HG02884 (cell line): ENCODE measurements at regions not wholly inside any gene's neighbourhood (a gene's known extent, or its start where the extent isn't known, plus 50 kb on each side); places are given as distances from the start of the nearest gene placed in this dataset.

Source experiments
- ATAC-seq: cut with Tn5 transposase; IDR thresholded peaks from one replicate; pipeline ENCODE4 v1.9.1; 2021; ENCODE audit warnings: mild to moderate bottlenecking, moderate library complexity; ENCODE audit not compliant: unreplicated experiment

DNA sequence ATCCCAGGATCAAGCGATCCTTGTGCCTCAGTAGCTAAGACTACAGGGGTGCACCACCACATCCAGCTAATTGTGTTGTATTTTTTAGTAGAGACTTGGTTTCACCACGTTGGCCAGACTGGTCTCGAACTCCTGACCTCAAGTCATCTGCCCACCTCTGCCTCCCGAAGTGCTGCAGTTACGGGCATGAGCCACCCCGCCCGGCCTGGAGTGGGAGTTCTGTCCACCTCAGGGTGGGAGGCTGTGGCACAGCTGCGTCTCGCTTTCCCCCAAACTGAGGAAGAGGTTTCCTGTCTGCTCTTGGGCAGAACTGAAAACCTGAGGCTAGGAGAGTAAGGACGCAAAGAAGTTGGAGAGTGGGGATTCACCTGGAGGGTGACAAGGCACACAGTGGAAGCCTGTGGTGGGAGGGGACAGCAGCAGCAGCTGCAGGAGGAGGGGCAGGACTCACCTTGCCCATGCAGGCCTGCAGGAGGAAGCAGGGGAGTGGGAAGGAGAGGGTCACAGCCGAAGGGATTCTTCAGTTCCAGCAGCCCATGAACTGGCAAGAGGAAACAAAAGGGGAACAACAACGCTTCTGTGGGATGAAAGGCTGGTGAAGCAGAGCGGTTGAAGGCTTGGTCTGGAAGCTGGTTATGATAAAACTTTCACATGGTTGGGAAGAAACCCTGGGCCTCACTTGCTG is 181.4 kb downstream of the GAS1 start:
- ATAC-seq, result no peak

DNA sequence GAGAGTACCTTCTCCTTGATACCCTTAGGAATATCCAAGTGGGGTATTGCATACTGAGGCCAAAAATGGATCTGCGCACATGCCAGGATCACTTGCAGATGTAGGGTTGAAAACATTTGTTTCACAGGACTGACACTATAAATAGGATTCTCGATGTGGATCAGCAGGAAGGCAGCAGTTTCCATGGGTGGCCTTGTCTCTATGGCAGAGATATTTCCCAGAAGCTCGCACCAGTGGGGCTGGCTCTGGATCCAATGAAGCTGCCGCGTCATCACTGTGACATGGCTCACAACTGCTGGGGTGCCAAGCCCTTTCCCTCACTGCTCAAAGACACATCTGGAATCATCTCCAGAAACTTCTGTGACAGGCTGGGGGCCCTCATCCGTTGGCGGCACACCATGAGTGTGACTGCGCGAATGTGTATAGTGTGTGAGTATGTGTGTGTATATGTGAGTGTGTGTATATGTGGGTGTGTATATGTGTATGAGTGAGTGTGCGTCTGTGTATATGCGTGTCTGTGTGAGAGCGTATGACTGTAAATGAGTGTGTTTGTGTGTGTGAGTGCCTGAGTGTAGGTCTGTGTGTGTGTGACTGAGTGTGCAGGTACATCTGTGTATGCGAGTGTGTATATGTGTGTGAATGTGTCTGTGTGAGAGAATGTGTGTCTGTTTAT is 182.5 kb downstream of the GAS1 start:
- ATAC-seq, result no peak

DNA sequence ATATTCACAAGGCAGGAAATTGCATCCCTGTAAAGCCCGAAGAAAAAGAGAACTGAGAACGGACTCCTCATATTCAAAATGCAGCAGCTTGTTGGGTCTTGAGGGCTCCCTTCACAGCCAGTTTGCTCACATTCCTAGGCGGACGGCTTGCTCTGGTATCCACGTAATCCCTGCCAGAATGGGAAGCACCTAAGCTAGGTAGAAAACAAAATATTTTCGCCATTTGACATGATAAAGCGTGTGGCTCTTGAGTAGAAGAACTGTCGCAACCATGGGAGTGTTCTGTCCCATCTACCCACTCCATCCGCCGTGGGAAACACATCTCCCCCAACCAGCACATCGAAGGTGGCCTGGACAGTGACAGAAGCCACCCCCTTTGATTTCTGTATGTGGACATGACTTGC is 183.1 kb downstream of the GAS1 start:
- ATAC-seq, result no peak

DNA sequence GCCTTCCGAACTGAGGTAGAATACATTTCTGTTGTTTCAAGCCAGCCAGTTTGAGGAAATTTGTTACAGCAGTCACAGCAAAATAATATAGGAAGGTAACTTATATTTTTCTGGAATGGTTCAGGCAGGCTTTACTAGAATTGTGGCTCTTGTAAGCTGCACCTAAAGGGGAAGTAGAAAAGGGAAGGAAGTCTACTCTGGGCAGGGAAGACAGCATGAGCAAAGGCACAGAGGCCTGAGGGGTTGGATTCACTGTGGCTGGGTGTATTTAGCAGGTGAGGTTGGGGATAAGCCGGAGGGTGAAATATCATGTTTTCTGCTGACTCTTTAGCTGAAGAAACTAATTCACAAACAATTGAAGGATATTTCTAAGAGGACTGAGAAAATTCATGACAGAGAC is 183.5 kb downstream of the GAS1 start:
- no peak for ATAC-seq

DNA sequence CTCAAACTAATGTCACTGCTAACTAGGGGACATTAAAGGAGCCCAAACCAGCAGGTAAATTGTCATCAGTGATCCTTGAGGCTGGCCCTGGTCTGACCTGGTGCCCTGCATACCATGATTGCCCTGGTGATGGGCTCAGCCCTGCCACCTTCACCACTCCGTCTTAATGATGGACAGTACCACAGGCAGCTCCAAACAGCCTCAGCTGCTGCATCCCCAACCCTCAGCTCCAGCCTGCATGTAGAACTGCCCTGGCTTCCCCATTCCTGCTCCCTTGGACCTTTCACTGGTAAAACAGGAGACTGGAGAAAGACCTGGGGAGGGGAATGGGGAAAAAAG is 190.0 kb downstream of the GAS1 start:
- no peak for ATAC-seq

DNA sequence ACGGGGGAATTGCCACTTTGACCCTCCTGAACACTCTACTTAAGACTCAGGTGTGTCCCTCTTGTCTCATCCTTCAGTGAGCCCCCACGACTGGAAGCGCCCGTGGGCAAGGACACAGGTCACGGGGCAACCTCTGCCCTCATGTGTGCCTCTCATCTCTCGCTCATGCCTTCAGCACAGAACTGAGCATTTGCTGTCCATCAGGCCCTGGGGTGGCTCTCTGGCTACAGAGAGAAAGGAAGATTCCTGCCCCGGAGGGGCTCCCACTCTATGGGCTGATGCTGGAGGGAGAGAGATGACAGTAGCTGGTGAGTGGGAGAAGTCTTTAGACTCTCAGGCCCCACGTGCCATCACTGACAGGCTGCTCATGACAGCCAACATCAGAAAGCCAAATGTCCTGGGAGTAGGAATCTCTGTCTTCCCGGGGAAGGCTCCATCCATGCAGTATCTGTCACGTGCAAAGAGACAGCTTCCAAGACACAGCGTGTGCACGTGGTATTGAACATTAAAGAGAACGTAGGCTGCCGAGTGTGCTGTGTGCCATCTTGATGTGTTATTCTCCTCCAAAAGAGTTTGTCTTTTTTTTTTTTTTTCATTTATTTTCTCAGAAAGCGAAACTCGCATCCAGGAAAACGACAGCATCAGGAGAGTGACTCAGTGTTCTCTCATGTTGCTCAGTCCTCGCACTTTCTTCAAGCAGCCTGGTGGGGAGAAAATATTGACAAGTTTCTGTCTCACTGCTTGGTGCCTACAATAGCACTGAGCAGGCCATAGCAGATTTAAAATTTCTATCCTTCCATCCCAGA is 190.5 kb downstream of the GAS1 start:
- no peak for ATAC-seq

DNA sequence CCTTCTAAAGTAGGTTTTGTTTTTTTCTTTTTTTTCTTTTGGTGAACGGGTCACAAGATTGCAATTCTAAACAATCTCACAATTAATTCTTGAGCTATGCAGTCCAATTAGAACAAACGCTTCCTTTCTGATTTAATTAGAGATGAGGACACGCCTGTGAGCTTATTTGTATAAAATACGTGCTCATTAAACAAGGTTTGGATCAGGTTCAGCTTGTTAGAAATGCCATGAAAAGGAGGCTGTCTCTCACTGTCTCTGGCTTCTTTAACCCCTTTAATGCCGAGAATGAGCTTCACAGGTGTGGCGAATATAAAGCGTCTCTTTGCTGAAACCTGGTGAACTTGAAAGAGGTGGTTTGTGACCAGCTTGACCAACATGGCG is 191.8 kb downstream of the GAS1 start:
- no peak for ATAC-seq

- no peak for ATAC-seq
Measured at GRCh38 chr9:86754581-86755560, 192.4 kb downstream of the GAS1 start.

- no peak for ATAC-seq
Measured at GRCh38 chr9:86753836-86754235, 193.5 kb downstream of the GAS1 start.

DNA sequence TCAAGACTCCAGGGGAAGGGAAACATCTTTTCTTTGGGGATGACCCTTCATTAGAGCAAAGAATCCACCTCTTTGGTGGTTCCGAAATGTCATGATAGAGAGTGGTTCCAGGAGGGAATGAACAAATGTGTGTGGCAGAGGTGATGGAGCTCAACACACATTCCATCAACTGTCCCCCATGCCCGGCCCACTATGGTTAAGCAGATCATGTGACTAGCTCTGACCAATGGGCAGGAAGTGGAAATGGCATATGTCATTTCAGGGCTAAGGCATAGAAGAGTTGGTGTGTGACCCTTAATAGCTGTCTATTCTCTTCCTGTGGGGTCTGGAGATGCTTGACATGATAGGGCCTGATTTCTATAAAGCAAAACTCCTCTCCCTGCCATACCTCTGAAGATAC is 194.6 kb downstream of the GAS1 start:
- ATAC-seq, result no peak

- no peak for ATAC-seq
Measured at GRCh38 chr9:86751956-86752355, 195.3 kb downstream of the GAS1 start.

- ATAC-seq, result no peak
Measured at GRCh38 chr9:86751207-86751606, 196.1 kb downstream of the GAS1 start.

DNA sequence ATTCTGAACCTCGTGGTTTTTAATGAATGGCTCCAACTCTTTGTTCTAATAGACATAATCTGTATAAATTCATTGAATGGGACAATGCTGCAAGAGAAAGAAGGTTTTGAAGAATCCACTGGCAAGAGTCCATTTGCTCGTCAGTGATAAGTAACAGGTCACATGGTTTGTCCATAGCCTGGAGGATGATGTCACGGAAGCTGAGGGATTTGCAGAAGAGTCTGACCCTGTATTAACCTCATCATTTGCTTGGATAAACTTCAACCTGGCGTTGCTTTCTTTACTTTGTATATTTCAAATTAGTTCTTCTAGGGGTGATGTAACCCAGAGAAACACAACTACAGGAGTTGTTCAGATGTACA is 197.4 kb downstream of the GAS1 start:
- ATAC-seq, result no peak

- no peak for ATAC-seq
Measured at GRCh38 chr9:86749161-86749893, 198.0 kb downstream of the GAS1 start.

- no peak for ATAC-seq
Measured at GRCh38 chr9:86747711-86748110, 199.6 kb downstream of the GAS1 start.

DNA sequence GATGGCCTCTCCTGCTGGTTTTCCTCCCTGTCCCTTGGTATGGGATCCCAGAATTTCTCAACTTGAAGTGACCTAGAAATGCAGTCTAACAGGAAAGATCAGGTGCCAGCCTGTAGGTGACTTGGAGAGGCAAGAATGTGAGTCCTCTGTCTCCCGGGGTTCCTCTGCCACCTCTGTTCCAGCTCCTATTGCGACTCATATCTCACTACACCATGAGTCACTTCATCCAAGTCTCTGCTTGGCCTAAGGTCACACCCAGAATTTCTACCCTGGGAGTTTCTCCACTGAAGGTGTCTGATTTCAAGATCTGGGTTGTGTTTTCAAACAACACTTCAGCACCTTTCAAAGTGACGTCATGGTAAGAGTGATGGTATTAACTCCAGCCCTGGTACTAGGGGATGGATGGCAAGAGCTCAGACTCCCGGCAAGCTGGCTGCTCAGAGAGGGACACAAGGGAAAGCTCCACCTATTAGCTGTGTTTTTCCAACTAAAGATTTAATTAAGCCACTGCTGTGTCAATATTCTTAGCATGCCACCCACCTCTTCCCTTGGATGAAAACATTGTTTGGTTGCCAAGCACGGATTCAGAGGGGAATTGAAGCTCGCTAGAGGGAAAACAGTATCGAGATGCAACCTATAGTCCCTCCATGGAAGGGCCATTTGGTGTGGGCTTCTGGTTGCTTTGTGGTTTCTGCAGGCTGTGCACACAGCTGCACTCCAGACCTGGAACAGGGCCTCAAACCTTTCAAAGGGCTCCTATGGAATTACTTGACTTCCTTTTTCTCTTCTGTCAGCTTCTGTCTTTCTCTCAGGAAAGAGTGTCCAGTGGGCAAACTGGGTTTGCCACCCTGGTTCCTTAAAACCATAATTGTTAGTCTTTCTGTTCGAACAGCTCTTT is 205.7 kb downstream of the GAS1 start:
- ATAC-seq, result no peak

GRCh38 chr9:86735772-86736458 is 211.4 kb downstream of the GAS1 start:
- no peak for ATAC-seq

- ATAC-seq, result no peak
Measured at GRCh38 chr9:86734771-86735170, 212.5 kb downstream of the GAS1 start.

DNA sequence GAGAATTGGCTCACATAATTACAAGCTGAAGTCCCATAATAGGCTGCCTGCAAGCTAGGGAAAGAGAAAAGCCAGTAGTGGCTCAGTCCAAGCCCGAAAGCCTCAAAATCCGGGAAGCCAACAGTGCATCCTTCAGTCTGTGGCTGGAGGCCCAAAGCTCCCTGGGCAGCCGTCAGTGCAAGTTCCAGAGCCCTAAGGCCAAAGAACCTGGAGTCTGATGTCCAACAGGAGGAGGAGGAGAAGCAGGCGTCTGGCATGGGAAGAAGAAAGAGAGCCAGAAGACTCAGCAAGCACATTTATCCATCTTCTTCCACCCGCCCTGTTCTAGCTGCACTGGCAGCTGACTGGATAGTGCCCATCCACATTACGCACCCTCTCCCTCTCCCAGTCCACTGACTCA is 213.4 kb downstream of the GAS1 start:
- no peak for ATAC-seq
